IMR-90 (cell line): ENCODE measurements at regions not wholly inside any gene's neighbourhood (a gene's known extent, or its start where the extent isn't known, plus 50 kb on each side); places are given as distances from the start of the nearest gene placed in this dataset.

Source experiments
- ATAC-seq: fragments of 200-7000 bp; cut with Tn5 transposase; 2 replicates; pipeline ENCODE4 v1.9.1; 2020; ENCODE audit warnings: low read depth, mild to moderate bottlenecking, moderate library complexity
- BruUV-seq: library from RNA; stranded (reverse); fragments of 400-500 nt; replicated peaks from 2 replicates; lab custom pipeline; 2021; lab: Mats Ljungman, UMichigan
- CTCF ChIA-PET: fragments of 300-600 bp; formaldehyde crosslinking; extraction: SDS; loops from one replicate; lab custom pipeline; 2021; ENCODE audit warnings: antibody characterized with exemption; lab: Yijun Ruan, JAX
- POLR2A ChIA-PET: fragments of 300-600 bp; sonication (Branson Sonifier 250); formaldehyde crosslinking; loops from one replicate; lab custom pipeline; 2022; ENCODE audit warnings: antibody characterized with exemption; ENCODE audit not compliant: unreplicated experiment; lab: Charles Lee
- DNase-seq: peaks from one replicate; pipeline ENCODE4 v3.0.0; 2013
- H2AFZ ChIP-seq: replicated peaks from 2 replicates; pipeline ENCODE3; 2013; ENCODE audit warnings: low read length, mild to moderate bottlenecking; ENCODE audit not compliant: poor library complexity
- H2AK5ac ChIP-seq: 2 replicates; pipeline ENCODE4 v1.6.1; 2013; ENCODE audit warnings: low read depth, low read length, inconsistent platforms
- H2AK9ac ChIP-seq: replicated peaks from 2 replicates; pipeline ENCODE3; 2013; ENCODE audit warnings: mild to moderate bottlenecking, low read depth, low read length, moderate library complexity; ENCODE audit not compliant: poor library complexity
- H2BK120ac ChIP-seq: 2 replicates; pipeline ENCODE4 v1.6.1; 2013; ENCODE audit warnings: low read depth, low read length, inconsistent platforms
- H2BK15ac ChIP-seq: 3 replicates; pipeline ENCODE4 v1.6.1; 2013; ENCODE audit warnings: low read depth, low read length, inconsistent platforms
- H2BK20ac ChIP-seq: 2 replicates; pipeline ENCODE4 v1.6.1; 2013; ENCODE audit warnings: low read depth, mild to moderate bottlenecking, inconsistent platforms, low read length, moderate library complexity
- H2BK5ac ChIP-seq: 2 replicates; pipeline ENCODE4 v1.6.1; 2013; ENCODE audit warnings: mild to moderate bottlenecking, low read depth, low read length, inconsistent platforms; ENCODE audit not compliant: poor library complexity, severe bottlenecking
- H3K14ac ChIP-seq: replicated peaks from 2 replicates; pipeline ENCODE4 v1.6.1; 2013; ENCODE audit warnings: low read depth, low read length, inconsistent platforms
- H3K18ac ChIP-seq: 2 replicates; pipeline ENCODE4 v1.6.1; 2013; ENCODE audit warnings: low read depth, low read length, control low read depth
- H3K23ac ChIP-seq: 2 replicates; pipeline ENCODE4 v1.6.1; 2013; ENCODE audit warnings: low read depth, low read length, inconsistent platforms
- H3K27ac ChIP-seq: 2 replicates; pipeline ENCODE4 v1.5.1; 2013; ENCODE audit warnings: mild to moderate bottlenecking, control low read depth, low read length; ENCODE audit not compliant: insufficient read depth
- H3K27me3 ChIP-seq: 2 replicates; pipeline ENCODE4 v1.6.1; 2013; ENCODE audit warnings: low read length; ENCODE audit not compliant: control insufficient read depth, insufficient read depth
- H3K36me3 ChIP-seq: 2 replicates; pipeline ENCODE4 v1.6.1; 2013; ENCODE audit warnings: low read length, mixed read lengths; ENCODE audit not compliant: control insufficient read depth, insufficient read depth
- H3K4ac ChIP-seq: 2 replicates; pipeline ENCODE4 v1.6.1; 2013; ENCODE audit warnings: low read depth, low read length, inconsistent platforms
- H3K4me1 ChIP-seq: 2 replicates; pipeline ENCODE4 v1.6.1; 2013; ENCODE audit warnings: low read length, mixed read lengths; ENCODE audit not compliant: control insufficient read depth, insufficient read depth
- H3K4me2 ChIP-seq: 2 replicates; pipeline ENCODE4 v1.6.1; 2013; ENCODE audit warnings: low read depth, mild to moderate bottlenecking, control low read depth, low read length, moderate library complexity
- H3K4me3 ChIP-seq: 2 replicates; pipeline ENCODE4 v1.5.1; 2013; ENCODE audit warnings: low read depth, mild to moderate bottlenecking, control low read depth, low read length, moderate library complexity; ENCODE audit not compliant: insufficient read depth
- H3K56ac ChIP-seq: 2 replicates; pipeline ENCODE4 v1.6.1; 2013; ENCODE audit warnings: low read length, inconsistent platforms; ENCODE audit not compliant: insufficient read depth; ENCODE audit errors: extremely low read depth
- H3K79me1 ChIP-seq, 2 experiments: 2 replicates each; pipeline ENCODE4 v1.6.1; 2013; ENCODE audit warnings: low read length in 2 of 2, inconsistent platforms in 1 of 2, low read depth in 1 of 2
- H3K9ac ChIP-seq: 2 replicates; pipeline ENCODE4 v1.6.1; 2013; ENCODE audit warnings: low read depth, low read length, control low read depth
- H3K9me1 ChIP-seq: 2 replicates; pipeline ENCODE4 v1.6.1; 2013; ENCODE audit warnings: low read length, inconsistent platforms; ENCODE audit not compliant: insufficient read depth
- H3K9me3 ChIP-seq: 2 replicates; pipeline ENCODE4 v1.6.1; 2013; ENCODE audit warnings: low read length; ENCODE audit not compliant: control insufficient read depth, insufficient read depth
- H4K20me1 ChIP-seq: 2 replicates; pipeline ENCODE4 v1.6.1; 2013; ENCODE audit warnings: low read length, inconsistent platforms; ENCODE audit not compliant: insufficient read depth
- H4K5ac ChIP-seq: 2 replicates; pipeline ENCODE4 v1.6.1; 2013; ENCODE audit warnings: mild to moderate bottlenecking, low read depth, low read length, control low read depth
- H4K8ac ChIP-seq, 2 experiments: 2 replicates each; pipeline ENCODE4 v1.6.1; 2013; ENCODE audit warnings: low read depth in 2 of 2, low read length in 2 of 2, control low read depth in 1 of 2, inconsistent platforms in 1 of 2
- H4K91ac ChIP-seq: 2 replicates; pipeline ENCODE4 v1.6.1; 2013; ENCODE audit warnings: low read depth, low read length, inconsistent platforms; ENCODE audit not compliant: insufficient read depth
- BHLHE40 ChIP-seq: fragments of 150-350 bp; IDR thresholded peaks from 2 replicates; pipeline ENCODE4 v1.6.1; 2016; ENCODE audit warnings: mild to moderate bottlenecking, low read depth, low read length
- CEBPB ChIP-seq: IDR thresholded peaks from 2 replicates; pipeline ENCODE4 v1.6.1; 2012; ENCODE audit warnings: low read depth, low read length, improper control_type of control experiment
- CHD1 ChIP-seq: IDR thresholded peaks from 2 replicates; pipeline ENCODE4 v1.6.1; 2012; ENCODE audit warnings: low read depth, low read length, improper control_type of control experiment
- CTCF ChIP-seq: conservative IDR thresholded peaks from 2 replicates; pipeline ENCODE4 v1.5.1; 2012; ENCODE audit warnings: mild to moderate bottlenecking, low read depth, low read length, improper control_type of control experiment
- ELK1 ChIP-seq: fragments of 150-350 bp; IDR thresholded peaks from 2 replicates; pipeline ENCODE4 v1.6.1; 2016; ENCODE audit warnings: low read depth, mild to moderate bottlenecking, low read length, moderate library complexity, borderline replicate concordance
- FOS ChIP-seq: fragments of 150-350 bp; IDR thresholded peaks from 2 replicates; pipeline ENCODE4 v1.6.1; 2016; ENCODE audit warnings: low read depth, low read length
- MAFK ChIP-seq: IDR thresholded peaks from 2 replicates; pipeline ENCODE4 v1.6.1; 2012; ENCODE audit warnings: low read depth, low read length, improper control_type of control experiment
- MAZ ChIP-seq: IDR thresholded peaks from 2 replicates; pipeline ENCODE4 v1.6.1; 2012; ENCODE audit warnings: low read depth, mild to moderate bottlenecking, low read length, improper control_type of control experiment, moderate library complexity, borderline replicate concordance
- NFE2L2 ChIP-seq: fragments of 150-350 bp; IDR thresholded peaks from 2 replicates; pipeline ENCODE4 v1.6.1; 2016; ENCODE audit warnings: low read depth, mild to moderate bottlenecking, low read length
- POLR2A ChIP-seq: IDR thresholded peaks from 2 replicates; pipeline ENCODE4 v1.6.1; 2012; ENCODE audit warnings: mild to moderate bottlenecking, low read depth, low read length
- RAD21 ChIP-seq: IDR thresholded peaks from 2 replicates; pipeline ENCODE4 v1.6.1; 2012; ENCODE audit warnings: low read length, improper control_type of control experiment
- RCOR1 ChIP-seq: IDR thresholded peaks from 2 replicates; pipeline ENCODE4 v1.6.1; 2012; ENCODE audit warnings: mild to moderate bottlenecking, low read length, improper control_type of control experiment; ENCODE audit not compliant: insufficient replicate concordance
- RFX5 ChIP-seq: IDR thresholded peaks from 2 replicates; pipeline ENCODE4 v1.8.0; 2012; ENCODE audit warnings: low read depth, mild to moderate bottlenecking, low read length, moderate library complexity
- USF2 ChIP-seq: fragments of 150-350 bp; IDR thresholded peaks from 2 replicates; pipeline ENCODE4 v1.6.1; 2017; ENCODE audit warnings: mild to moderate bottlenecking, antibody characterized with exemption, low read length, low read depth
- WGBS, 2 experiments: methylation state at CpG; one replicate each; pipeline versions ENCODE4 v1.1.5 to v1.1.7; 2013; ENCODE audit warnings: missing lambda C conversion rate in 2 of 2; ENCODE audit not compliant: insufficient read length in 1 of 2; ENCODE audit errors: extremely low coverage in 2 of 2; 5-methylcytosine and 5-hydroxymethylcytosine counted together
- dilution Hi-C: fragments of 300-500 bp; cut with HindIII; formaldehyde crosslinking; loops from one replicate; pipeline ENCODE4 v1.14.3; 2018; ENCODE audit warnings: low sequenced_read_pairs; ENCODE audit not compliant: unreplicated experiment
- in situ Hi-C: fragments of 300-500 bp; cut with MboI; formaldehyde crosslinking; loops from 3 replicates; pipeline ENCODE4 v1.14.3; 2019; ENCODE audit warnings: low sequenced_read_pairs, inconsistent platforms, mixed read lengths
- intact Hi-C: fragments of 100-400 bp; cut with micrococcal nuclease; formaldehyde crosslinking; loops from 2 replicates; pipeline ENCODE4 v1.10.0; 2022

GRCh38 chr10:112871021-112871420 lies 79.0 kb upstream of the TCF7L2 start:
- no peaks in the 10 kb centered on the region for H3K36me3 ChIP-seq
- intact Hi-C loops = no loop called here
- no peak overlapping the region for H3K4me3 ChIP-seq
- no peak overlapping the region for H2BK5ac ChIP-seq
- no peak for DNase-seq
- no peak overlapping the region for H3K4me2 ChIP-seq
- H4K5ac ChIP-seq = no peak overlapping the region
- H3K27me3 ChIP-seq = no peaks in the 10 kb centered on the region
- POLR2A ChIA-PET = no interaction called here
- no peak overlapping the region for H3K14ac ChIP-seq
- no peak overlapping the region for H2BK120ac ChIP-seq
- H2BK15ac ChIP-seq = no peak overlapping the region
- no peak for TF ChIP-seq USF2
- TF ChIP-seq RAD21 = no peak
- no peak for TF ChIP-seq CTCF
- no peak for TF ChIP-seq NFE2L2
- no peak for TF ChIP-seq ELK1
- no peak for TF ChIP-seq CHD1
- no peak for TF ChIP-seq MAZ
- TF ChIP-seq RFX5 = no peak
- no peak for TF ChIP-seq FOS
- no peak for TF ChIP-seq MAFK
- no peak for TF ChIP-seq RCOR1
- no peak for TF ChIP-seq CEBPB
- no peak for TF ChIP-seq POLR2A
- no peak for TF ChIP-seq BHLHE40
- CTCF ChIA-PET = no interaction called here
- no peak overlapping the region for H4K8ac ChIP-seq
- in situ Hi-C loops = no loop called here
- no peak overlapping the region for H3K18ac ChIP-seq
- BruUV-seq = no TSS peak
- H3K4me1 ChIP-seq = no peaks in the 10 kb centered on the region
- no peaks in the 10 kb centered on the region for H3K79me1 ChIP-seq
- dilution Hi-C loops = no loop called here
- H3K4ac ChIP-seq = no peak overlapping the region
- no peak overlapping the region for H2AK9ac ChIP-seq
- no peak overlapping the region for H3K27ac ChIP-seq
- no peak overlapping the region for H3K56ac ChIP-seq
- no peak overlapping the region for H2BK20ac ChIP-seq
- no peak overlapping the region for H2AK5ac ChIP-seq
- ATAC-seq = no peak
- H4K20me1 ChIP-seq = no peaks in the 10 kb centered on the region
- H3K9me3 ChIP-seq = peaks cover 2% of the 10 kb centered on the region; the same call in 1 of the 2 replicates
- 43% methylated on average over 1 of the region's 1 CpG; no CpG with 5 or more reads in 1 of the 2 experiments for WGBS, 2 experiments
- H2AFZ ChIP-seq = no peak overlapping the region
- H4K91ac ChIP-seq = no peak overlapping the region
- H3K23ac ChIP-seq = no peak overlapping the region
- no peaks in the 10 kb centered on the region; the same call in 1 of the 2 replicates for H3K9me1 ChIP-seq
- H3K9ac ChIP-seq = no peak overlapping the region
